Mammary epithelial cell (primary cell): ENCODE measurements at regions not wholly inside any gene's neighbourhood (a gene's known extent, or its start where the extent isn't known, plus 50 kb on each side); places are given as distances from the start of the nearest gene placed in this dataset.

Experiments
- EZH2 ChIP-seq: IDR thresholded peaks from 2 replicates; pipeline ENCODE4 v1.6.1; 2012; ENCODE audit warnings: low read length, inconsistent platforms, borderline replicate concordance
- TF ChIP-seq, protein P1 (sequence below), 2 donors: IDR thresholded peaks in 1 of 2; conservative IDR thresholded peaks in 1 of 2; 2 replicates each; pipeline ENCODE4 v1.5.1; 2011 to 2012; ENCODE audit warnings: inconsistent platforms in 2 of 2, low read length in 2 of 2, mild to moderate bottlenecking in 2 of 2, control low read depth in 1 of 2, low read depth in 1 of 2; ENCODE audit not compliant: insufficient read depth in 1 of 2; ENCODE audit errors: extremely low read depth in 1 of 2

DNA sequence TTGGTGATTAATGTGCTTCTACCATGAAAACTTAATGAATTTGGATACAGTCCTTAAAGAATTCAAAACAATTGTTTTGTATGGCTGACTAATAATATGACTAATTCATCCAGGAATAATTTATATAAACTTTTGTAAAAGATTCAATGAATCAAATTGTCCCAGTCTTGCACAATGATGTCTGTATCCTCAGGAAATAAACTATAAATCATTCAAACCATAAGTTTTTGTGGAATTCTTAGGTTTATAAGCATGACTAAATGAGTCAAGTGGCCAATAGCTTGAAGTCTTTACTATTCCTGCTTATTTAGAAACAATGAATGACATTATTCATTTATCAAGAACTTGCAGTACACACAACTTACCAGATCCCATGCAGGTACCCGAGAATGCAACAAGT lies 935.0 kb upstream of the INTU start:
- TF ChIP-seq, protein P1, sequence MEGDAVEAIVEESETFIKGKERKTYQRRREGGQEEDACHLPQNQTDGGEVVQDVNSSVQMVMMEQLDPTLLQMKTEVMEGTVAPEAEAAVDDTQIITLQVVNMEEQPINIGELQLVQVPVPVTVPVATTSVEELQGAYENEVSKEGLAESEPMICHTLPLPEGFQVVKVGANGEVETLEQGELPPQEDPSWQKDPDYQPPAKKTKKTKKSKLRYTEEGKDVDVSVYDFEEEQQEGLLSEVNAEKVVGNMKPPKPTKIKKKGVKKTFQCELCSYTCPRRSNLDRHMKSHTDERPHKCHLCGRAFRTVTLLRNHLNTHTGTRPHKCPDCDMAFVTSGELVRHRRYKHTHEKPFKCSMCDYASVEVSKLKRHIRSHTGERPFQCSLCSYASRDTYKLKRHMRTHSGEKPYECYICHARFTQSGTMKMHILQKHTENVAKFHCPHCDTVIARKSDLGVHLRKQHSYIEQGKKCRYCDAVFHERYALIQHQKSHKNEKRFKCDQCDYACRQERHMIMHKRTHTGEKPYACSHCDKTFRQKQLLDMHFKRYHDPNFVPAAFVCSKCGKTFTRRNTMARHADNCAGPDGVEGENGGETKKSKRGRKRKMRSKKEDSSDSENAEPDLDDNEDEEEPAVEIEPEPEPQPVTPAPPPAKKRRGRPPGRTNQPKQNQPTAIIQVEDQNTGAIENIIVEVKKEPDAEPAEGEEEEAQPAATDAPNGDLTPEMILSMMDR (conservative IDR thresholded peaks at IDR 0.05 in 1 of 2, IDR thresholded peaks at IDR 0.05 in 1 of 2; ENCODE audit: extremely low read depth in 1 of 2, insufficient read depth in 1 of 2, low read depth in 1 of 2, low read length in 2 of 2) = no peak
- no peak for TF ChIP-seq EZH2
